ENCODE measurements at regions not wholly inside any gene's neighbourhood (a gene's known extent, or its start where the extent isn't known, plus 50 kb on each side); places are given as distances from the start of the nearest gene placed in this dataset.

DNA sequence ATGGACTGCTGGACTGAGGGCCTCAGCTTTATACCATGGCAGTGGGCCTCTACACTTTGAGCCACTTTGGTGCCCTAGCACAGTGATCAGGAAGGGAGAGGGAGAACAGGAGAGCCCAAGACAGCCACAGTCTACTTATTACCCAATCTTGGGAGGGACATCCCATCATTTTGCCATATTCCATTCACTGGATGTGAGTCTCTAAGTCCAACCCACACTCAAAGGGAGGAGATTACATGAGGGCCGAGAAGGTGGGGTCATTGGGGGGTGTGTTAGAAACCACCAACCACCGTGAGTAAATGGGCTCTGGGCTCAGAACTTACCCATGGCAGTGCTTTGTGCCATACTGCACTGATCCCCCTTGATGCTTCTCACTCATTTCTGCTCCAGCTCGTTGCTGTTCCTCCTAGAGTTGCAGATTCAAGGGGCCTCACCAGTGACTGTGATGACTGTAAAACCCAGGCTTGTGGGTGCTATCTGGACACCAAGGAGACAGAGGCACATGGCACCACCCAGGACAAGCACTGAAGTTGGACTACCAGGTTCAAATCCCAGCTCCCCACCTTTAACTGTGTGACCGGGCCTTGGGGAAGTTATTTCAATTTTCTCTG is 97.6 kb upstream of the RAB6C start:
- no peak for DNase-seq
- H3K36me3 ChIP-seq = no peaks in the 10 kb centered on the region
- peaks cover 17% of the 10 kb centered on the region for H3K27me3 ChIP-seq (ENCODE audit: low read depth)
- intact Hi-C loops (cut with micrococcal nuclease) = no loop called here
- TF ChIP-seq, protein P1, sequence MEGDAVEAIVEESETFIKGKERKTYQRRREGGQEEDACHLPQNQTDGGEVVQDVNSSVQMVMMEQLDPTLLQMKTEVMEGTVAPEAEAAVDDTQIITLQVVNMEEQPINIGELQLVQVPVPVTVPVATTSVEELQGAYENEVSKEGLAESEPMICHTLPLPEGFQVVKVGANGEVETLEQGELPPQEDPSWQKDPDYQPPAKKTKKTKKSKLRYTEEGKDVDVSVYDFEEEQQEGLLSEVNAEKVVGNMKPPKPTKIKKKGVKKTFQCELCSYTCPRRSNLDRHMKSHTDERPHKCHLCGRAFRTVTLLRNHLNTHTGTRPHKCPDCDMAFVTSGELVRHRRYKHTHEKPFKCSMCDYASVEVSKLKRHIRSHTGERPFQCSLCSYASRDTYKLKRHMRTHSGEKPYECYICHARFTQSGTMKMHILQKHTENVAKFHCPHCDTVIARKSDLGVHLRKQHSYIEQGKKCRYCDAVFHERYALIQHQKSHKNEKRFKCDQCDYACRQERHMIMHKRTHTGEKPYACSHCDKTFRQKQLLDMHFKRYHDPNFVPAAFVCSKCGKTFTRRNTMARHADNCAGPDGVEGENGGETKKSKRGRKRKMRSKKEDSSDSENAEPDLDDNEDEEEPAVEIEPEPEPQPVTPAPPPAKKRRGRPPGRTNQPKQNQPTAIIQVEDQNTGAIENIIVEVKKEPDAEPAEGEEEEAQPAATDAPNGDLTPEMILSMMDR (IDR thresholded peaks at IDR 0.05; ENCODE audit: borderline replicate concordance) = no peak
- no peaks in the 10 kb centered on the region for H3K9me3 ChIP-seq (replicated peaks)
- no peak overlapping the region for H3K4me3 ChIP-seq
- no peak overlapping the region for H3K27ac ChIP-seq (replicated peaks)
- H3K4me1 ChIP-seq = peaks cover 12% of the 10 kb centered on the region

DNA sequence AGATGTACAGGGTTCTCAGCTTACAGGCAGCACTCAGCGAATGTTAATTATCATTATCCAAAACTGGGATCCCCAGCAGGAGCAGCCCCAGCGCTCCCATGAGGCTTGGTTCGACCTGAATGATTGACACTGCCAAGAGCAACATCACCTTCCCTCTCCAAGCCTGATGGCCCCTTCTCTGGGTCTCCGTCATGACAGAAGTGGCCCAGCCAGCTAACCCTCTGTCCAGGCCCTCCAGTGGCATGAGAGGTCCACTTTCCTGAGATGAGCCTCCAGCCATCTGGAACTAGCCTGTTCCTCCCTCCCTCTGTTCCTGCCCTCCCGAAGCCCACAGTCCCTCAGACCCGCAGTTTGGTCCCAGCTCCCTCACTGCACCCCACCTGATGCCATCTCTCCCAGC is 97.0 kb upstream of the RAB6C start:
- Histone ChIP-seq H3K4me1 (peaks cover 7% of the 10 kb centered on the region), H3K36me3 (no peaks in the 10 kb centered on the region), H3K27ac (replicated peaks) (no peak overlapping the region), H3K4me3 (no peak overlapping the region), H3K9me3 (replicated peaks) (no peaks in the 10 kb centered on the region), H3K27me3 (ENCODE audit: low read depth) (peaks cover 17% of the 10 kb centered on the region)
- TF ChIP-seq, protein P1 (IDR thresholded peaks at IDR 0.05; ENCODE audit: borderline replicate concordance) = no peak
- intact Hi-C loops (cut with micrococcal nuclease) = no loop called here
- no peak for DNase-seq

DNA sequence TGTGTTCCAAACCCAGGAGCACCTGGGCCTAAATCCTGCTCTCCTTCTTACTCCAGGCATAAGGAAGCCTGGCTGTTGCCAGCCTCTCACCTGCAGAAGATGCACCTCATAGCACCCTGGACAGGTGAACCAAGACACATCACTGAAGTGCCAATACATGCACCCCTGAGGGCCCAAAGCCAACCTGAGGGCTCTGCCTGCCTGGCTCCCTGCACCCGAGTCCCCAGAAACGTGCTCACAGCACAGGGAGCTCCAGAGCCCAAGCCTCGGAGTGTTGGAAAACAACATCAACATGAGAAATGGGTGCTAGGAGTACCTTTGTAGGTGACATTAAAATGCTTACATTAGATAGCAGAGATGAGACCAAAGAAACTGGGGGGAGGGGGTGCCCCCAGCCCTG is 96.3 kb upstream of the RAB6C start:
- no peaks in the 10 kb centered on the region for H3K9me3 ChIP-seq (replicated peaks)
- TF ChIP-seq, protein P1 (IDR thresholded peaks at IDR 0.05; ENCODE audit: borderline replicate concordance) = no peak
- no peak overlapping the region for H3K4me3 ChIP-seq
- no peak for DNase-seq
- no peak overlapping the region for H3K27ac ChIP-seq (replicated peaks)
- peaks cover 17% of the 10 kb centered on the region for H3K27me3 ChIP-seq (ENCODE audit: low read depth)
- peaks cover 3% of the 10 kb centered on the region for H3K4me1 ChIP-seq
- H3K36me3 ChIP-seq = no peaks in the 10 kb centered on the region
- intact Hi-C loops (cut with micrococcal nuclease) = no loop called here

DNA sequence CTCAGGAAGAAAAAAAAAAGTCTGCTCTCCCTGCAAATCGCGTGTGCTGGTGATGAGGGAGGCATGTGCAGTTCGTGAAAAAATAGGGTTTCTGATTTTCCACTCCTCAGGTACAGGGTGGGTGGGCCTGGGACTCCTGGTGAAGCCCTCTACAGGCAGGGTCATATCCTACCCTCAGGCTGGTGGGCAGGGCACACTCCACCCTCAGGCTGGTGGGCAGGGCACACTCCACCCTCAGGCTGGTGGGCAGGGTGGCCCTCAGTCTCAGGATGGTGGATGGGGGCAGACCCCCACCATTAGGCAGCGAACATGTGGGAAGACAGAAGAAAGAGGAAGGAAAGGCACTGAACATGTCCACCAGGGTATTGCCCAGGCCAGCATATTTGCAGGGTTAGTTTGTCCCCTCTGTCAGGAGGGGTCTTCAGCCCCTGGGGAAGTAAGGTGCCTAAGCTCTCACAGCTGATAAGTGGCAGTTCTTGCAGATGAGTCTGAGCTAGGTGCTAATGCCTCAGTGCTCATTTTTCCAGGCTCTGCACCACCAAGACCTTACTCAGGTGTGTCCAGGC is 95.2 kb upstream of the RAB6C start:
- no peaks in the 10 kb centered on the region for H3K36me3 ChIP-seq
- H3K4me1 ChIP-seq = no peaks in the 10 kb centered on the region
- intact Hi-C loops (cut with micrococcal nuclease) = no loop called here
- H3K27me3 ChIP-seq (ENCODE audit: low read depth) = peaks cover 17% of the 10 kb centered on the region
- no peak overlapping the region for H3K4me3 ChIP-seq
- TF ChIP-seq, protein P1 (IDR thresholded peaks at IDR 0.05; ENCODE audit: borderline replicate concordance) = no peak
- no peak for DNase-seq
- no peak overlapping the region for H3K27ac ChIP-seq (replicated peaks)
- no peaks in the 10 kb centered on the region for H3K9me3 ChIP-seq (replicated peaks)

DNA sequence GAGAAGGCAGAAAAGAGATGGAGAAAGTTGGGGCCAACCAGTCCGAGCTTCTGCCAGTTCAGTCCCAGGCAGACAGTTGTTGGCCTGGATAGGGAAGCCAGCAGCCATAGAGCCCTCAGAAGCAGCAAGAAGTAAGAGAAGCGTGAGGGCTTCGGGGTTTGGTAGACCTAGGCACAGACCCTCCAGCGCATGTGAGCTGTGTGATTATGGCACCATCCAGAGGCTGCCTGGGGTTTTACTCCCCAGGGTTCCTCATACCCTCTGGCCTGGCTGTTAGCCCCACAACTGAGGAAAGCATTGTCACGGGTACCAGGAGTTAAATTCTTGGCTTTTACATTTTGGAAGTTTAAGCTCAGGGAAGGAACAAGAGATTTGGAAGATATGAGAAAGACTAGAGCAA is 93.7 kb upstream of the RAB6C start:
- DNase-seq = no peak
- Histone ChIP-seq H3K27me3 (ENCODE audit: low read depth) (peaks cover 25% of the 10 kb centered on the region), H3K4me1 (no peaks in the 10 kb centered on the region), H3K36me3 (no peaks in the 10 kb centered on the region), H3K27ac (replicated peaks) (no peak overlapping the region), H3K9me3 (replicated peaks) (no peaks in the 10 kb centered on the region), H3K4me3 (no peak overlapping the region)
- TF ChIP-seq, protein P1 (IDR thresholded peaks at IDR 0.05; ENCODE audit: borderline replicate concordance) = peak; percentile 26
- intact Hi-C loops (cut with micrococcal nuclease) = no loop called here

Measured in left ventricle myocardium inferior (tissue), 1 donor.